Lung (tissue), 11 donors: ENCODE measurements at regions not wholly inside any gene's neighbourhood (a gene's known extent, or its start where the extent isn't known, plus 50 kb on each side); places are given as distances from the start of the nearest gene placed in this dataset.
A peak's percentile ranks its signal among the peaks of the same experiment; 100 is the strongest.
"Not testable (repeated sequence)": the region's sequence is repeated elsewhere in the genome, so short reads cannot be mapped to it uniquely, and the experiment has no call there.

ENCODE experiments used
- ATAC-seq: fragments of 200-7000 bp; cut with Tn5 transposase; one replicate; pipeline ENCODE4 v1.9.1; 2020; ENCODE audit warnings: moderate number of reproducible peaks; ENCODE audit not compliant: insufficient read depth, low FRiP score
- DNase-seq, 3 donors: peaks; one replicate each; pipeline ENCODE4 v3.0.0-alpha.2; 2013 to 2017
- H3K27ac ChIP-seq, 2 donors: one replicate each; pipeline ENCODE4 v1.5.1; 2013; ENCODE audit warnings: mild to moderate bottlenecking in 2 of 2, moderate library complexity in 2 of 2, control low read depth in 1 of 2, inconsistent platforms in 1 of 2, low read depth in 1 of 2, low read length in 1 of 2
- H3K27me3 ChIP-seq, 3 donors: one replicate each; pipeline ENCODE4 v1.5.1; 2013; ENCODE audit warnings: low read length in 2 of 3; ENCODE audit not compliant: control insufficient read depth in 3 of 3, insufficient read depth in 3 of 3
- H3K36me3 ChIP-seq, 4 donors: one replicate each; pipeline ENCODE4 v1.5.1; 2013; ENCODE audit warnings: low read length in 4 of 4, mild to moderate bottlenecking in 1 of 4, moderate library complexity in 1 of 4; ENCODE audit not compliant: control insufficient read depth in 4 of 4, insufficient read depth in 4 of 4
- H3K4me1 ChIP-seq, 5 donors: one replicate each; pipeline ENCODE4 v1.5.1; 2013; ENCODE audit warnings: low read length in 5 of 5, mild to moderate bottlenecking in 2 of 5, moderate library complexity in 1 of 5; ENCODE audit not compliant: control insufficient read depth in 5 of 5, insufficient read depth in 5 of 5
- H3K4me3 ChIP-seq: one replicate; pipeline ENCODE4 v1.5.1; 2013; ENCODE audit warnings: mild to moderate bottlenecking, control low read depth, moderate library complexity
- H3K9ac ChIP-seq, 2 donors: one replicate each; pipeline ENCODE4 v1.5.1; 2013; ENCODE audit warnings: low read length in 2 of 2, control low read depth in 1 of 2; ENCODE audit not compliant: insufficient read depth in 1 of 2
- H3K9me3 ChIP-seq, 4 donors: one replicate each; pipeline ENCODE4 v1.5.1; 2013; ENCODE audit warnings: low read length in 3 of 4, mild to moderate bottlenecking in 1 of 4, moderate library complexity in 1 of 4; ENCODE audit not compliant: control insufficient read depth in 4 of 4, insufficient read depth in 3 of 4
- CTCF ChIP-seq: IDR thresholded peaks from 2 replicates; pipeline ENCODE4 v1.5.1; 2012; ENCODE audit warnings: mild to moderate bottlenecking; ENCODE audit errors: control extremely low read depth, extremely low read depth
- WGBS, 2 donors: extraction: QIAGEN DNeasy Blood & Tissue Kit; methylation state at CpG; one replicate each; pipeline ENCODE4 v1.1.7; 2013; 5-methylcytosine and 5-hydroxymethylcytosine counted together
- donor health status: control.
- donor health status: control.
- donor health status: Bipolar disorder and iron deficiency.
- donor health status: healthy.
- donor health status: DM: yes; HTN: yes; CAD: no.

GRCh38 chr10:9260690-9261089 lies 1206.2 kb downstream of the GATA3 start:
- no peaks in the 10 kb centered on the region for H3K36me3 ChIP-seq
- ATAC-seq (no peak), DNase-seq (no peak)
- no peaks in the 10 kb centered on the region for H3K9me3 ChIP-seq
- WGBS, 2 donors: 72 to 77% methylated on average over 1 of the region's 1 CpG
- H3K9ac ChIP-seq: no peak overlapping the region
- H3K4me1 ChIP-seq: no peaks in the 10 kb centered on the region
- H3K4me3 ChIP-seq: no peak overlapping the region
- H3K27ac ChIP-seq: no peak overlapping the region
- no peaks in the 10 kb centered on the region for H3K27me3 ChIP-seq
- TF ChIP-seq CTCF: no peak

- ATAC-seq (no peak), DNase-seq (peak in 1 of 3 donors; percentile 3)
- Histone ChIP-seq H3K27me3 (no peaks in the 10 kb centered on the region), H3K9me3 (no peaks in the 10 kb centered on the region), H3K4me3 (no peak overlapping the region), H3K36me3 (no peaks in the 10 kb centered on the region), H3K4me1 (no peaks in the 10 kb centered on the region), H3K9ac (no peak overlapping the region), H3K27ac (no peak overlapping the region)
- no peak for TF ChIP-seq CTCF
- WGBS, 2 donors: 34 to 48% methylated on average over 1 of the region's 1 CpG
Observed at GRCh38 chr10:9262770-9263169, 1208.3 kb downstream of the GATA3 start.

- Histone ChIP-seq H3K4me3 (no peak overlapping the region), H3K27me3 (peaks cover 0 to 2% (median 0%) of the 10 kb centered on the region in 3 donors), H3K4me1 (no peaks in the 10 kb centered on the region), H3K9ac (no peak overlapping the region), H3K27ac (no peak overlapping the region), H3K36me3 (no peaks in the 10 kb centered on the region), H3K9me3 (no peaks in the 10 kb centered on the region)
- DNase-seq (no peak), ATAC-seq (no peak)
- no peak for TF ChIP-seq CTCF
- WGBS, 2 donors: 64 to 69% methylated on average over 5 of the region's 5 CpGs
Observed at GRCh38 chr10:9268176-9268575, 1213.7 kb downstream of the GATA3 start.

GRCh38 chr10:9273126-9273833 lies 1218.8 kb downstream of the GATA3 start:
- H3K4me3 ChIP-seq, H3K36me3 ChIP-seq, ATAC-seq, H3K9me3 ChIP-seq, DNase-seq, H3K9ac ChIP-seq, H3K27ac ChIP-seq, H3K4me1 ChIP-seq, H3K27me3 ChIP-seq: not testable (repeated sequence)
- WGBS, 2 donors: 92 to 96% methylated on average over 37 to 61 of the region's 61 CpGs
